DOHH2 (cell line): ENCODE measurements at regions not wholly inside any gene's neighbourhood (a gene's known extent, or its start where the extent isn't known, plus 50 kb on each side); places are given as distances from the start of the nearest gene placed in this dataset.

Source experiments
- H3F3A ChIP-seq: fragments of 200-600 bp; sonication (generic), shearing (Covaris generic); 2 replicates; pipeline ENCODE4 v1.6.0; 2016; ENCODE audit warnings: antibody characterized with exemption, mild to moderate bottlenecking; ENCODE audit not compliant: control insufficient read depth, insufficient read depth
- H3K27ac ChIP-seq: fragments of 200-600 bp; sonication (generic); 2 replicates; pipeline ENCODE4 v1.5.1; 2014; ENCODE audit warnings: low read depth, mild to moderate bottlenecking, low read length, moderate library complexity
- H3K27me3 ChIP-seq: fragments of 200-600 bp; sonication (generic); 2 replicates; pipeline ENCODE4 v1.6.1; 2014; ENCODE audit warnings: mild to moderate bottlenecking, low read length, mixed read lengths; ENCODE audit not compliant: control insufficient read depth
- H3K36me3 ChIP-seq: fragments of 200-600 bp; sonication (generic); 2 replicates; pipeline ENCODE4 v1.6.1; 2014; ENCODE audit warnings: mild to moderate bottlenecking, low read length, moderate library complexity, mixed read lengths; ENCODE audit not compliant: control insufficient read depth
- H3K4me1 ChIP-seq: fragments of 200-600 bp; sonication (generic); 2 replicates; pipeline ENCODE4 v1.6.1; 2014; ENCODE audit warnings: mild to moderate bottlenecking, low read length, mixed read lengths; ENCODE audit not compliant: control insufficient read depth
- H3K4me2 ChIP-seq: fragments of 200-600 bp; sonication (generic); 2 replicates; pipeline ENCODE4 v1.6.0; 2014; ENCODE audit warnings: mild to moderate bottlenecking, low read length, moderate library complexity
- H3K4me3 ChIP-seq: fragments of 200-600 bp; sonication (generic); 2 replicates; pipeline ENCODE4 v1.5.1; 2014; ENCODE audit warnings: mild to moderate bottlenecking, low read length, mixed read lengths
- H3K79me2 ChIP-seq: fragments of 200-600 bp; sonication (generic); 2 replicates; pipeline ENCODE4 v1.6.1; 2014; ENCODE audit warnings: mild to moderate bottlenecking, low read length, mixed read lengths; ENCODE audit not compliant: control insufficient read depth
- H3K9me2 ChIP-seq: fragments of 200-600 bp; sonication (generic); replicated peaks from 2 replicates; pipeline ENCODE4 v1.6.1; 2014; ENCODE audit warnings: mild to moderate bottlenecking, low read length, mixed read lengths; ENCODE audit not compliant: control insufficient read depth
- H3K9me3 ChIP-seq: fragments of 200-600 bp; sonication (generic); 2 replicates; pipeline ENCODE4 v1.6.1; 2014; ENCODE audit warnings: antibody characterized with exemption, low read length, mixed read lengths; ENCODE audit not compliant: control insufficient read depth, insufficient read depth
- H4K20me1 ChIP-seq: fragments of 200-600 bp; sonication (generic); 2 replicates; pipeline ENCODE4 v1.6.0; 2014; ENCODE audit warnings: low read depth, mild to moderate bottlenecking, antibody characterized with exemption, low read length, moderate library complexity; ENCODE audit not compliant: control insufficient read depth, insufficient read depth
- CTCF ChIP-seq: fragments of 200-600 bp; sonication (generic); IDR thresholded peaks from one replicate; pipeline ENCODE4 v1.5.1; 2014; ENCODE audit warnings: antibody characterized with exemption, mild to moderate bottlenecking, low read depth, low read length; ENCODE audit not compliant: poor library complexity, severe bottlenecking
- EZH2phosphoT487 ChIP-seq: fragments of 200-600 bp; sonication (generic); IDR thresholded peaks from 2 replicates; pipeline ENCODE4 v1.6.1; 2017; ENCODE audit warnings: borderline replicate concordance, mild to moderate bottlenecking, antibody characterized with exemption, low read length, moderate library complexity, mixed read lengths

DNA sequence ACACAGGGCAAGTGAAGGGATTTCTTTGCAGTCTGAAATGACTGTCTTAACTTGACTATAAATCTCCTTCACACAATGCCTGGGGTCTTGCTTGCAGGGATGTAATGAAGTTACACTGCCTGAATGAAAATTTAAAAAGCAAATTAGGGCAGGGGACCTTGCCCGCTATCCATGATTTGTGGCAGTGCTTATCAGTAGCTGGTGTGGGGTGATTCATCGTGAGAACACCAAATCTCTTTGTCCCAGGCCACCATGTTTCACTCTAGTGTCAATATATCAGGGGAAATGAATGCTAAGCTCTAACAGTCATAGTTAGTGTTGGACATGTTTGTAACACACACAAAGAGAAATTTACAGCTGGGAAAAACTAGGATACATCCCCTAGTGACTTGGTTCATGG lies 713.7 kb upstream of the EPHA7 start:
- TF ChIP-seq CTCF (no peak), EZH2phosphoT487 (no peak)

GRCh38 chr6:94131271-94131670 lies 711.9 kb upstream of the EPHA7 start:
- no peak for TF ChIP-seq EZH2phosphoT487
- TF ChIP-seq CTCF: no peak
- Histone ChIP-seq H3K4me2 (no peak overlapping the region), H3K27ac (no peak overlapping the region), H3K36me3 (no peaks in the 10 kb centered on the region), H3K4me3 (no peak overlapping the region), H3K9me3 (no peaks in the 10 kb centered on the region), H3K9me2 (no peaks in the 10 kb centered on the region), H3F3A (no peaks in the 10 kb centered on the region), H4K20me1 (no peaks in the 10 kb centered on the region), H3K4me1 (no peaks in the 10 kb centered on the region), H3K79me2 (no peaks in the 10 kb centered on the region), H3K27me3 (no peaks in the 10 kb centered on the region)

More for the DNA sequence above, 713.7 kb upstream of the EPHA7 start:
- Histone ChIP-seq H3K9me3 (no peaks in the 10 kb centered on the region), H3K4me2 (no peak overlapping the region), H3K79me2 (no peaks in the 10 kb centered on the region), H3F3A (no peaks in the 10 kb centered on the region), H4K20me1 (no peaks in the 10 kb centered on the region), H3K27me3 (no peaks in the 10 kb centered on the region), H3K36me3 (no peaks in the 10 kb centered on the region), H3K9me2 (no peaks in the 10 kb centered on the region), H3K4me3 (no peak overlapping the region), H3K4me1 (no peaks in the 10 kb centered on the region), H3K27ac (no peak overlapping the region)

- H4K20me1 ChIP-seq: no peaks in the 10 kb centered on the region
- TF ChIP-seq CTCF (no peak), EZH2phosphoT487 (no peak)
- no peak overlapping the region for H3K27ac ChIP-seq
- no peak overlapping the region for H3K4me2 ChIP-seq
- H3K9me2 ChIP-seq: no peaks in the 10 kb centered on the region
- H3F3A ChIP-seq: no peaks in the 10 kb centered on the region
- H3K4me1 ChIP-seq: no peaks in the 10 kb centered on the region
- no peaks in the 10 kb centered on the region for H3K27me3 ChIP-seq
- no peaks in the 10 kb centered on the region for H3K79me2 ChIP-seq
- no peaks in the 10 kb centered on the region for H3K36me3 ChIP-seq
- H3K4me3 ChIP-seq: no peak overlapping the region
- H3K9me3 ChIP-seq: no peaks in the 10 kb centered on the region
Observed at GRCh38 chr6:94130478-94130877, 711.1 kb upstream of the EPHA7 start.

- Histone ChIP-seq H3K27ac (no peak overlapping the region), H3K4me2 (no peak overlapping the region), H3K9me2 (no peaks in the 10 kb centered on the region), H3K4me3 (no peak overlapping the region), H3K79me2 (no peaks in the 10 kb centered on the region), H3K4me1 (no peaks in the 10 kb centered on the region), H3K9me3 (no peaks in the 10 kb centered on the region), H3K36me3 (no peaks in the 10 kb centered on the region), H3K27me3 (no peaks in the 10 kb centered on the region), H3F3A (no peaks in the 10 kb centered on the region), H4K20me1 (no peaks in the 10 kb centered on the region)
- no peak for TF ChIP-seq EZH2phosphoT487
- no peak for TF ChIP-seq CTCF
Observed at GRCh38 chr6:94129926-94130325, 710.6 kb upstream of the EPHA7 start.
